ENCODE measurements at regions not wholly inside any gene's neighbourhood (a gene's known extent, or its start where the extent isn't known, plus 50 kb on each side); places are given as distances from the start of the nearest gene placed in this dataset.

GRCh38 chr3:162192340-162193029 lies 695.9 kb downstream of the OTOL1 start:
- WGBS, 2 donors, result 76 to 83% methylated on average over 1 of the region's 1 CpG
- no peak overlapping the region for H3K4me3 ChIP-seq
- TF ChIP-seq POLR2AphosphoS5 (IDR thresholded peaks at IDR 0.05) (no peak), EP300 (IDR thresholded peaks at IDR 0.05) (no peak), CTCF (IDR thresholded peaks at IDR 0.05) (no peak), POLR2A (IDR thresholded peaks at IDR 0.05) (no peak)
- DNase-seq, result no peak
- H3K4me1 ChIP-seq, result no peaks in the 10 kb centered on the region
- no peaks in the 10 kb centered on the region for H3K36me3 ChIP-seq
- no peak for ATAC-seq (ENCODE audit: low FRiP score in 2 of 2)
- H3K9me3 ChIP-seq, result no peaks in the 10 kb centered on the region
- H3K27me3 ChIP-seq, result no peaks in the 10 kb centered on the region
- H3K27ac ChIP-seq, result no peak overlapping the region

- TF ChIP-seq POLR2A (IDR thresholded peaks at IDR 0.05) (no peak), POLR2AphosphoS5 (IDR thresholded peaks at IDR 0.05) (no peak), EP300 (IDR thresholded peaks at IDR 0.05) (no peak), CTCF (IDR thresholded peaks at IDR 0.05) (no peak)
- ATAC-seq (ENCODE audit: low FRiP score in 2 of 2) (no peak), DNase-seq (no peak)
- Histone ChIP-seq H3K27me3 (no peaks in the 10 kb centered on the region), H3K4me1 (no peaks in the 10 kb centered on the region), H3K36me3 (no peaks in the 10 kb centered on the region), H3K9me3 (no peaks in the 10 kb centered on the region), H3K27ac (no peak overlapping the region), H3K4me3 (no peak overlapping the region)
- 67 to 79% methylated on average over 4 of the region's 4 CpGs for WGBS, 2 donors
Observed at GRCh38 chr3:162193148-162194095, 696.8 kb downstream of the OTOL1 start.

- no peaks in the 10 kb centered on the region for H3K9me3 ChIP-seq
- DNase-seq (no peak), ATAC-seq (ENCODE audit: low FRiP score in 2 of 2) (no peak)
- TF ChIP-seq POLR2AphosphoS5 (IDR thresholded peaks at IDR 0.05), result no peak
- TF ChIP-seq POLR2A (IDR thresholded peaks at IDR 0.05), result no peak
- no peak for TF ChIP-seq CTCF (IDR thresholded peaks at IDR 0.05)
- TF ChIP-seq EP300 (IDR thresholded peaks at IDR 0.05), result no peak
- 72 to 79% methylated on average over 3 of the region's 3 CpGs for WGBS, 2 donors
- no peaks in the 10 kb centered on the region for H3K4me1 ChIP-seq
- H3K4me3 ChIP-seq, result no peak overlapping the region
- no peaks in the 10 kb centered on the region for H3K36me3 ChIP-seq
- no peaks in the 10 kb centered on the region for H3K27me3 ChIP-seq
- no peak overlapping the region for H3K27ac ChIP-seq
Observed at GRCh38 chr3:162195147-162195546, 698.5 kb downstream of the OTOL1 start.

DNA sequence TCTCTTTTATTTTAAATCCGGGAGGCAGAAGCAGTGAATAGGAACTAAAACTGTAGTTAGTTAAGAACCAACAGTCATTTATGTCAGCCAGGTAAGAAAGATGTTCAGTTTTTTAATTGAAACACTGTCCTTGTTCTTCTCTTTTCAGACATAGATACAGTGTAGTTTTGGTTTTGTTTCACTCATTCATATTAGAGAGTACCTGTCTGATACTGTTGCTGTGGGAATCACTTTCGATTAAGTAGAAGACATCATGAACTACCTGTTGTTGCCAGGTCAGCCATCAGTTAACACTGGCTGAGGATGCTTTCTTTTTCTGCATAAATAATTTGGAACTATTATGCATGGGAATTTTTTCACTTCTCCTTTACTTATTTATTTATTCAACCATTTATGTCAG lies 700.4 kb downstream of the OTOL1 start:
- Histone ChIP-seq H3K36me3 (no peaks in the 10 kb centered on the region), H3K4me1 (no peaks in the 10 kb centered on the region), H3K27ac (no peak overlapping the region), H3K27me3 (no peaks in the 10 kb centered on the region), H3K4me3 (no peak overlapping the region), H3K9me3 (no peaks in the 10 kb centered on the region)
- 56 to 59% methylated on average over 2 of the region's 2 CpGs for WGBS, 2 donors
- DNase-seq (no peak), ATAC-seq (ENCODE audit: low FRiP score in 2 of 2) (no peak)
- no peak for TF ChIP-seq POLR2A (IDR thresholded peaks at IDR 0.05)
- no peak for TF ChIP-seq CTCF (IDR thresholded peaks at IDR 0.05)
- TF ChIP-seq POLR2AphosphoS5 (IDR thresholded peaks at IDR 0.05), result no peak

Data from upper lobe of left lung (tissue), 6 donors.